Breast epithelium (tissue), 3 donors: ENCODE measurements at regions not wholly inside any gene's neighbourhood (a gene's known extent, or its start where the extent isn't known, plus 50 kb on each side); places are given as distances from the start of the nearest gene placed in this dataset.

ENCODE experiments used
- CTCF ChIP-seq, 3 donors: fragments of 450-650 bp; IDR thresholded peaks; one replicate each; pipeline ENCODE4 v1.5.1; 2016 to 2017; ENCODE audit warnings: antibody characterized with exemption in 3 of 3, mild to moderate bottlenecking in 3 of 3, moderate library complexity in 3 of 3
- POLR2A ChIP-seq: fragments of 450-650 bp; IDR thresholded peaks from one replicate; pipeline ENCODE4 v1.6.1; 2016; ENCODE audit warnings: antibody characterized with exemption, mild to moderate bottlenecking, moderate library complexity
- POLR2AphosphoS5 ChIP-seq, 3 donors: sonication (generic); formaldehyde crosslinking; IDR thresholded peaks; one replicate each; pipeline ENCODE4 v1.6.1; 2017; ENCODE audit warnings: antibody characterized with exemption in 3 of 3

GRCh38 chr10:84862551-84862950 lies 534.2 kb downstream of the CCSER2 start:
- no peak for TF ChIP-seq POLR2A
- no peak for TF ChIP-seq CTCF (IDR thresholded peaks at IDR 0.05)
- no peak for TF ChIP-seq POLR2AphosphoS5 (IDR thresholded peaks at IDR 0.05)
